Colonic mucosa (tissue), 4 donors: ENCODE measurements at regions not wholly inside any gene's neighbourhood (a gene's known extent, or its start where the extent isn't known, plus 50 kb on each side); places are given as distances from the start of the nearest gene placed in this dataset.
"Not testable (repeated sequence)": the region's sequence is repeated elsewhere in the genome, so short reads cannot be mapped to it uniquely, and the experiment has no call there.

Source experiments
- DNase-seq: peaks from one replicate; pipeline ENCODE4 v3.0.0-alpha.2; 2020
- H3K27ac ChIP-seq: fragments of 200-600 bp; one replicate; pipeline ENCODE4 v1.8.0; 2021
- H3K27me3 ChIP-seq: fragments of 200-600 bp; one replicate; pipeline ENCODE4 v1.8.0; 2021
- H3K36me3 ChIP-seq: fragments of 200-600 bp; one replicate; pipeline ENCODE4 v1.8.0; 2021
- H3K4me1 ChIP-seq: fragments of 200-600 bp; one replicate; pipeline ENCODE4 v1.8.0; 2021; ENCODE audit warnings: mild to moderate bottlenecking
- H3K4me3 ChIP-seq: fragments of 200-600 bp; one replicate; pipeline ENCODE4 v1.8.0; 2021
- H3K9ac ChIP-seq, 2 donors: one replicate each; pipeline ENCODE4 v1.7.0; 2013; ENCODE audit warnings: control low read depth in 2 of 2, low read depth in 2 of 2, low read length in 2 of 2
- H3K9me3 ChIP-seq: fragments of 200-600 bp; one replicate; pipeline ENCODE4 v1.8.0; 2021
- intact Hi-C: fragments of 100-400 bp; cut with DNase I; formaldehyde crosslinking; loops from one replicate; pipeline ENCODE4 v1.14.1; 2022
- TF ChIP-seq, protein P1 (sequence below): fragments of 200-600 bp; IDR thresholded peaks from one replicate; pipeline ENCODE4 v1.8.0; 2022; ENCODE audit warnings: antibody characterized with exemption, mild to moderate bottlenecking
- donor health status: healthy.
- donor health status: DM: no; HTN: no; CAD: no.
- donor health status: DM: no; HTN: no; CAD: no.

DNA sequence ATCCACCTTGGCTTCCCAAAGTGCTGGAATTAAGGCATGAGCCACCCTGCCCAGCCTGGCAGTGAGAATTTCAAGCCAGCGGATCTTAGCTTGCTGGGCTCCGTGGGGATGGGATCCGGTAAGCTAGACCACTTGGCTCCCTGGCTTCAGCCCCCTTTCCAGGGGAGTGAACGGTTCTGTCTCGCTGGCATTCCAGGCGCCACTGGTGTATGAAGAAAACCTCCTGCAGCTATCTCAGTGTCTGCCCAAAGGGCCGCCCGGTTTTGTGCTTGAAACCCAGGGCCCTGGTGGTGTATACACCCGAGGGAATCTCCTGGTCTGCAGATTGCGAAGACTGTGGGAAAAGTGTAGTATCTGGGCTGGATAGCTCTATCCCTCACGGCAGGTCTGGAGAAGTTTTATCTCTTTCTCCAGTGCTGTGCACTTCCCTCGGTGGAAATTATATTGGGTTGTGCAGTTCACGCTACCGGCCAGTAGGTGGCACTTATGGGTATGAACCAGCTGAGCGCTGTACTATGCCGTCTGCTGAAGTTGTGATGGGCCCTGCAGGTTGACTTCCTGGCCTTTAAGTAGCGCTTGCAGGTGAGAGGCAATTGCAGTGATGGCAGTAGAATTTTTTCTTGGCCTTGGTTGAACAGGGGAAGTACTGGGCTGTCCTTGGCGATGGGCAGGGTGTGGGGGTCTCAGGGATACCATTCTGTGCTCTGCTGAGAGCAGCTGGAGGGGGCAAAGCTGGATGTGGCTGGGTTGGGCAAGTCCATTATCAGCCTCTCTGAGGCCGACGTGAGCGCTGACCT is 138.0 kb upstream of the MTPN start:
- TF ChIP-seq, protein P1, sequence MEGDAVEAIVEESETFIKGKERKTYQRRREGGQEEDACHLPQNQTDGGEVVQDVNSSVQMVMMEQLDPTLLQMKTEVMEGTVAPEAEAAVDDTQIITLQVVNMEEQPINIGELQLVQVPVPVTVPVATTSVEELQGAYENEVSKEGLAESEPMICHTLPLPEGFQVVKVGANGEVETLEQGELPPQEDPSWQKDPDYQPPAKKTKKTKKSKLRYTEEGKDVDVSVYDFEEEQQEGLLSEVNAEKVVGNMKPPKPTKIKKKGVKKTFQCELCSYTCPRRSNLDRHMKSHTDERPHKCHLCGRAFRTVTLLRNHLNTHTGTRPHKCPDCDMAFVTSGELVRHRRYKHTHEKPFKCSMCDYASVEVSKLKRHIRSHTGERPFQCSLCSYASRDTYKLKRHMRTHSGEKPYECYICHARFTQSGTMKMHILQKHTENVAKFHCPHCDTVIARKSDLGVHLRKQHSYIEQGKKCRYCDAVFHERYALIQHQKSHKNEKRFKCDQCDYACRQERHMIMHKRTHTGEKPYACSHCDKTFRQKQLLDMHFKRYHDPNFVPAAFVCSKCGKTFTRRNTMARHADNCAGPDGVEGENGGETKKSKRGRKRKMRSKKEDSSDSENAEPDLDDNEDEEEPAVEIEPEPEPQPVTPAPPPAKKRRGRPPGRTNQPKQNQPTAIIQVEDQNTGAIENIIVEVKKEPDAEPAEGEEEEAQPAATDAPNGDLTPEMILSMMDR = peak; percentile 48
- Histone ChIP-seq H3K36me3 (no peaks in the 10 kb centered on the region), H3K4me1 (no peaks in the 10 kb centered on the region), H3K9me3 (no peaks in the 10 kb centered on the region), H3K4me3 (no peak overlapping the region), H3K27me3 (no peaks in the 10 kb centered on the region), H3K9ac (no peak overlapping the region), H3K27ac (no peak overlapping the region)
- DNase-seq = peak; percentile 44
- intact Hi-C loops = no loop called here

DNA sequence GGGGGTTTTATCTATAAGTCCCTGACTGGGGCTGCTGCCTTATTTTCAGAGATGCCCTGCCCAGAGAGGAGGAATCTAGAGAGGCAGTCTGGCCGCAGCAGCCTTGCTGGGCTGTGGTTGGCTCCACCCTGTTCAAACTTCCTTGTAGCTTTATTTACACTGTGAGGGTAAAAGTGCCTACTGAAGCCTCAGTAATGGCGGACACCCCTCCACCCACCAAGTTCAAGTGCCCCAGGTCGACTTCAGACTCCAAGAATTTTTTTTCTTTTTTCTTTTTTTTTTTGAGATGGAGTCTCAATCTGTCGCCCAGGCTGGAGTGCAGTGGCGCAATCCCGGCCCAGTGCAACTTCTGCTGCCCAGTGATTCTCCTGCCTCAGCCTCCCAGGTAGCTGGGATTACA is 137.3 kb upstream of the MTPN start:
- intact Hi-C loops, H3K27me3 ChIP-seq, H3K9me3 ChIP-seq, DNase-seq, H3K36me3 ChIP-seq, H3K9ac ChIP-seq, H3K4me3 ChIP-seq, H3K4me1 ChIP-seq, H3K27ac ChIP-seq: not testable (repeated sequence)

DNA sequence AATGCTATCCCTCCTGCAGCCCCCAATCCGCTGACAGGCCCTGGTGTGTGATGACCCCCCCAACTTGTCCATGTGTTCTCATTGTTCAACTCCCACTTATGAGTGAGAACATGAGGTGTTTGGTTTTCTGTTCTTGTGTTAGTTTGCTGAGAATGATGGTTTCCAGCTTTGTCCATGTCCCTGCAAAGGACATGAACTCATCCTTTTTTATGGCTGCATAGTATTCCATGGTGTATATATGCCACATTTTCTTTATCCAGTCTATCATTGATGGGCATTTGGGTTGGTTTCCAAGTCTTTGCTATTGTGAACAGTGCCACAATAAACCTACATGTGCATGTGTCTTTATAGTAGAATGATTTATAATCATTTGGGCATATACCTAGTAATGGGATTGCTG is 131.9 kb upstream of the MTPN start:
- intact Hi-C loops = not testable (repeated sequence)

DNA sequence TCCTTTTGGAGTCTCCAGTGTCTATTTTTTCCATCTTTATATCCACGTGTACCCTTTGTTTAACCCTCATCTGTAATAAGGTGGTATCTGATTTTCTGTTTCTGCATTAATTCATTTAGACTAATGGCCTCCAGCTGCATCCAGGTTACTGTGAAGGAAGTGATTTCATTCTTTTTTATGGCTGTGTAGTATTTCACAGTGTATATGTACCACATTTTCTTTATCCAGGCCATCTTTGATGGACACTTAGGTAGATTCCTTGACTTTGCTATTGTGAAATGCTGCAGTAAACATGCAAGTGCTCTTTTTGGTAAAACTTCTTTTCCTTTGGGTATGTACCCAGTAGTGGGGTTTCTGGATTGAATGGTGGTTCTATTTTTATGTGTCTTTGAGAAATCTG is 128.0 kb upstream of the MTPN start:
- Histone ChIP-seq H3K27ac (no peak overlapping the region), H3K4me3 (no peak overlapping the region), H3K4me1 (no peaks in the 10 kb centered on the region), H3K9me3 (no peaks in the 10 kb centered on the region), H3K9ac (no peak overlapping the region), H3K36me3 (no peaks in the 10 kb centered on the region), H3K27me3 (no peaks in the 10 kb centered on the region)
- TF ChIP-seq, protein P1 = no peak
- DNase-seq = no peak
- intact Hi-C loops = no loop called here

More for the DNA sequence above, 131.9 kb upstream of the MTPN start:
- not testable (repeated sequence) for H3K27me3 ChIP-seq, DNase-seq, H3K4me1 ChIP-seq, H3K9ac ChIP-seq, H3K36me3 ChIP-seq, H3K9me3 ChIP-seq, H3K27ac ChIP-seq, H3K4me3 ChIP-seq

DNA sequence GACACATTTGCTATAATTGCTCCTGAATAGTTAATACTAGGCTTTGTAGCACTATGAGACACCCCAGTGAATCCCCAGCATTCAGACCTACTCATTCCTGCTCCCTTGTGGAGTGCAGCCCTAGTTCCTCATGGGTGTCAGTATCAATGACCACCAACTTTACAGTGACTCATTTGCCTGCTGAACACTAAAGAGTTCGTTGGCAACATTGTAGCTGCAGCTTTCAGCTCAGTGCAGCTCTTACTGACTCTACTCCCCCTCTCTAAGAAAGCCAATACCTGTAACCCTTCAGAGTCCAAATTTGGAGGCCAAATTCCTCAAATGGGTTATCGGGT is 127.1 kb upstream of the MTPN start:
- Histone ChIP-seq H3K27ac (no peak overlapping the region), H3K9me3 (no peaks in the 10 kb centered on the region)
- intact Hi-C loops = no loop called here

DNA sequence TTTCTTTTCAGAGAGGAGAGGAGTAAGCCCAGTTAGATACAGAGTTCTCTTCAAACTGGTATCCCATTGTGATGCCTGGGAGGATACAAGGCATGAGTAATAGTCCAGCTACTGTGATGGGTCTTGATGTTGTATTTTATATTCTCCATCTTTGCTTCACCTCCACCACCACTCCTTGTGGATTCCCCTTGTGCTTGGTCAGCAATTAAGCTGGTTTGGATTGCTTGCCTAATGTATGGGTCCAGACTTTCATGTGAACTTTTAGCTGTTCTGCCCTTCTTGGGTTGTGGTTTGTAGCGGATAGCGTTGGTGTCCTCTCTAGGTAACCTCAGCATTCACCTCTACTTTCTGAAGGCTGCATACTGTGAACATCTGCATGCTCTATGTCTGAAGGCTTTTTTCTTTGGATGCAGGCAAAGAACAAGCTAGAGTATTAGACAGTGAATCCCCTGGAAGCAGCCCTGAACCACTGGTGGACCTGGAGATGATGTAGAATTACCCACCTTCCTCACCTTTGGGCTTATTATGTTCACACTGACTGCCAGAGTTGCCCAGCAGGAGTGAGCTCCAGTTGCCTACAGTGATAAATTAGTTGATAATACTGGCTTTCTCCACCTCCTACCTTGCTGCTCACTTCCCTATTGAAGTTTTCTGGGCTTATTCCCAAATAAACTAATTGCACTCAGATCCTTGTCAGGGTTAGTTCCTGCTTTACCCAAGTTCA is 126.5 kb upstream of the MTPN start:
- H3K36me3 ChIP-seq = no peaks in the 10 kb centered on the region
- H3K4me3 ChIP-seq = no peak overlapping the region

More for the DNA sequence above, 127.1 kb upstream of the MTPN start:
- TF ChIP-seq, protein P1 = no peak
- H3K4me3 ChIP-seq = no peak overlapping the region
- no peaks in the 10 kb centered on the region for H3K27me3 ChIP-seq
- H3K36me3 ChIP-seq = no peaks in the 10 kb centered on the region
- no peak overlapping the region for H3K9ac ChIP-seq
- no peaks in the 10 kb centered on the region for H3K4me1 ChIP-seq
- DNase-seq = no peak

More for the DNA sequence above, 126.5 kb upstream of the MTPN start:
- intact Hi-C loops = no loop called here
- TF ChIP-seq, protein P1 = no peak
- no peak for DNase-seq
- Histone ChIP-seq H3K9ac (no peak overlapping the region), H3K27ac (no peak overlapping the region), H3K27me3 (no peaks in the 10 kb centered on the region), H3K4me1 (no peaks in the 10 kb centered on the region), H3K9me3 (no peaks in the 10 kb centered on the region)
